NCI-H774 (cell line): ENCODE measurements at regions not wholly inside any gene's neighbourhood (a gene's known extent, or its start where the extent isn't known, plus 50 kb on each side); places are given as distances from the start of the nearest gene placed in this dataset.

Experiments
- DNase-seq: peaks from one replicate; lab custom pipeline; 2025; lab: John Stamatoyannopoulos, UW

DNA sequence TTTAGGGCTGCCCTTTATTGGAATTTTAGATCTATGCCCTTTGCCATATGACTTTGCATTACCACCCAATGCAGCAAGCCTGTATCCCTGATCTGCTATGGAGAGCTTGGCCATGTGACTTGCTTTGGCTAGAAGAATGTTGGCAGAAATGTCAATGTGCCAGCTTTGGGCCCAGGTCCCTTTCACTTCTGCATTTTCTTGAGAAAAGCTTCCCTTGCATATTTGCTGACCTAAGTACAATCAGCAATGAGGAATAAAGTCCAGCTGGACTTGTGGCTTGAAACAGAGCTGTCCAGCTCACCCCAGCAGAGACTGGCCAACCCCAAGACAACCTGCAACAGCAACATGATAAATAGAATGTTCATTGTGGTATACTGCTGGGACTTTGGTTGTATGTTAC is 135.9 kb downstream of the PAH start:
- no peak for DNase-seq

- no peak for DNase-seq
These were observed 141.0 kb downstream of the PAH start for GRCh38 chr12:102776041-102776440.

- peak; percentile 66 for DNase-seq
These were observed 147.6 kb downstream of the PAH start for GRCh38 chr12:102769323-102769916.

DNA sequence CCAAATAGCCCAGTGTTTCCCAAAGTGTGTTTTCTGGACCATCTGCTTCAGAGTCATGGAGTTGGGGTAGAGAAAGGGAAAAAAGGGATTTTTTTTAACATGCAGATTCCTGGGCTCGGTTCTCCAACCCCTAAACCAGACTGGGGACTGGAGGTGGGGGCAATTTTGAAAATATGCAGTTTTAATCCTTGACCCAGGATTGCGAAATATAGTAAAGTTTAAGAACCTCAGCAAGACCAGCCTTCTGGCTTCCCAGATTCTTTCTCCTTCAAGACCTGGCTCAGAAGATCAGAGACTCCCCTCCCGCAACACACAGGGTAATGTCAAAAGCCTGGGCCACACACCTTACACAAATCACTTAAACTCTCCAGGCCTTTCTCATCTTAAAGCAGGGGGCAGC is 150.1 kb downstream of the PAH start:
- no peak for DNase-seq

GRCh38 chr12:102765736-102766135 is 151.3 kb downstream of the PAH start:
- DNase-seq, result no peak

DNA sequence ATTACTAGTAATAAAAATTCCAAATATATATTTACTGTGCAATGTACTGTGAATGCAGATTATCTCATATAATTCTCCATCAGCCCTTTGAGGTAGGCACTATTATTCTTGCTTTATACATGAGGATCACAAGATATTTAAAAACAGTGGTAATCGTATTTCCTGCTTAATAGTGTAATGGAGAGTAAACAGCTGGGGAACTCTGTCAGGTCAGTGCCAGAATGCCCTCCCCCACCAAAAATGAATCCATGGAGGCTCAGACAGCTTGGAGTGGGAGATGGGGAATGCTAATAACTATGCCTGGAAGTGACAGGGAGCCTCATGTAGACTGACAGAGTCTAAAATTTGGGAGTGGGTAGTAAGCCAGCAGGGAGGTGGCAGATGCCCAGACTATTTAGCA is 153.6 kb downstream of the PAH start:
- DNase-seq, result no peak

DNA sequence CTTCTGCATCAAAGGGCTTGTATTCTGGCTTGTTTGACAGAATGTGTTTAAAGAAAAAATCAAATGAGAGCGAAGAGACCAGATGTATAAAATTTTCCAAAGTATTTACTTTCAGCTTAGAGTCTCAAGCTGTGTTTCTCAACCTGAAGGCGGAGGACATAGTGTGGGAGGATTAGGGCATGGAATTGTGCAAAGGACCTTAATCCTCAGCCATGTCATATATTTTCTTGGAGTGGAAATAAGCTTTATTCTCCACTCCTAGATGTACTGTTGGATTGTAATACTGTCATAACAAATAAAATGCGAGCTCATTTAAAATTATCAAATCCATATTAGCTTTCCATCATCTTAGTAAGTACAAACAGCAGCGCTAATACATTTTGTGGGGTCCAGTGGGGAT is 154.0 kb downstream of the PAH start:
- DNase-seq, result no peak

DNA sequence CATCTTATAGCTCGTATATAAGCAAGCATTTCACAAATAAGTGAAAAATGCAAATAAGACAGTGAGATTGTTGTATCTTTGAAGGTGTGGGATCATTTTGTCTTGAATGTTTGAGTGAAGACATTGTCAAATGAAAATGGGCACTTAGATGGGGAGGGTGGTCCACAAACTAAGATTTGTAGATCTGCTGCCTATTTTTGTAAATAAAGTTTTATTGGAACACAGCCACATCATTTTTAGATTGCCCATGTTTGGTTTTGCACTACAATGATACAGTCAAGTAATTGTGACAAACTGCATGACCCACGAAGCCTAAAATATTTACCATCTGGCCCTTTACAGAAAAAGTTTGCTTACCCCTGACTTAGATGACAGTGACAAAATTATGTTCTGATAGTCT is 156.7 kb downstream of the PAH start:
- no peak for DNase-seq

DNA sequence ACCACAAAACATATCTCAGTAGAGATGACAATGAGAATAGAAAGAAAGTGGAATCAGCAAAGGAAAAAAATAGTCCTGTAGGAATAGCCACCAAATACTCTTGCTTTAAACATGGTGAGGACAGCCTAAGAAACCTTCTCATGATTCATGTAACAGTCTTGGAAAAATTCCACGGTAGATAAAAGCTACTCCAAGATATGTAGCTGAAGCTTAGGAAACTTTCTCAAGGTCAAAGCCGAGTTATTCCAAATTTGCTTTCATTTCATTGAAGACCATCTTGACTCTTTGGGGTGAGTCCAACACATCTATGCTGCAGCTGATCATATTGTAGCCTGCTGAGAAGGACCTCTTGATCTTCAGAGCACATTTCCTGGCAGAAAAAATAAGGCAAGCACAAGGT is 157.6 kb downstream of the PAH start:
- DNase-seq, result no peak

- DNase-seq, result no peak
These were observed 159.2 kb downstream of the PAH start for GRCh38 chr12:102757882-102758226.

DNA sequence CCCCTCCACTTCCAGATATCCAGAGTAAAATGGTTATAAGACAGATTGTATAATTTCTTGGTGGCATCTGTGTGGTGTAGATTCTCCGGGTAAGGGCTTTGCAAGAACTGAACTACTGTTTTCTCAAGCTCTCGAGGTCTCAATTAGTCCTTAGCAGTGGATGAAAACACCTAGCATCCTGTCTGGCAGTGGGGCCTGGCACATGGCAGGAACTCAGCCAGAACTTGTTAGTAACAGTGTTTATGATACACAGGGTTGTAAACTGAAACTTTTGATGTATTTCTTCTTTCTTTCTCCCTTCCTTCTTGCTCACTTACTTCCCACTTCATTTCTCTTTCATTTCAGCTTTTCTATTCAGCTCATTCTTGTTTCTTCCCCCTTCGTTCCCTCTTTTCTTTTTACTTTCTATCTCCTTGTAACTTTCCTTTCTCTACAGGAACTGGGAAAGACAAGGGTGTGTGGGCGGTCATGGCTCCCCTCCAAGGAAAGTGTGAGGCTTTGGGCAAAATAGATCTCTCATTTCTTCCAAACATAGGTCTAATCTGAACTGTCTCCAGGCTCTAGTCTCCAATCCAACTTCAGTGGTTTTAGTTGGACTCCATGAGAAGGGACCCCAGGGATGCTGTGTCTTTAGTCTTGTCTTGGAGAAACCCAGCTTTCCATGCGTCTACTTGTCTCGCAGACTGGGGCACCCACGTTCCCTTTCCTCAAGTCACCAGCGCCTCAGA is 159.7 kb downstream of the PAH start:
- no peak for DNase-seq

- no peak for DNase-seq
These were observed 160.5 kb downstream of the PAH start for GRCh38 chr12:102756530-102756929.

DNA sequence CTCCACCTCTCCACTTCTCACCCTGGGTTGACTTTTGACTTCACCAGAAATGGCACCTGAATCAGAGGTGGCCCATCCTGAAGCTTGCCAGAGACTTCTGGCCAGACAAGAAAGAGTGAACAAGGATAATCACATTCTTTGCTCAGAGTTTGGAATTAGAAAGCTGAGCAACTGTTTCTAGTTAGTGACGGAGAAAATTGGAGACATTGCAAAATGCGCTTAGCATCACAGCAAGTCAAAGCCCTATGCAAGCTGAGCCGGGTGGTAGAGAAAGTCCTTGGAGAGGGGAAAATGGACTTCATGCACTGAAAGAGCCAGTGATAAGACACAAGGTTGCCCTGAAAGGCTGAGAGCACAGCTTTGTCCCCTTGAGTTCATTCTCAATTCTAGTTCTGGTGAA is 161.8 kb downstream of the PAH start:
- DNase-seq, result no peak

- no peak for DNase-seq
These were observed 163.2 kb downstream of the PAH start for GRCh38 chr12:102753802-102754201.

DNA sequence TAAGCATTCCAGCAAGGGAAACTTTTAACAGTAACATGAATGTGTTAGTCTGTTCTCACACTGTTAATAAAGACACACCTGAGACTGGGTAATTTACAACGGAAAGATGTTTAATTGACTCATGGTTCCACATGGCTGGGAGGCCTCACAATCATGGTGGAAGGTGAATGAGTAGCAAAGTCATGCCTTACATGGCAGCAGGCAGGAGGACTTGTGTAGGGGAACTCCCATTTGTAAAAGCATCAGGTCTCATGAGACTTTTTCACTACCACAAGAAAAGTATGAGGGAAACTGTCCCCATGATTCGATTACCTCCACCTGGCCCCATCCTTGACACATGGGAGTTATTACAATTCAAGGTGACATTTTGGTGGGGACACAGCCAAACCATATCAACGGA is 168.3 kb downstream of the PAH start:
- DNase-seq, result no peak

GRCh38 chr12:102746963-102747362 is 170.1 kb downstream of the PAH start:
- no peak for DNase-seq

DNA sequence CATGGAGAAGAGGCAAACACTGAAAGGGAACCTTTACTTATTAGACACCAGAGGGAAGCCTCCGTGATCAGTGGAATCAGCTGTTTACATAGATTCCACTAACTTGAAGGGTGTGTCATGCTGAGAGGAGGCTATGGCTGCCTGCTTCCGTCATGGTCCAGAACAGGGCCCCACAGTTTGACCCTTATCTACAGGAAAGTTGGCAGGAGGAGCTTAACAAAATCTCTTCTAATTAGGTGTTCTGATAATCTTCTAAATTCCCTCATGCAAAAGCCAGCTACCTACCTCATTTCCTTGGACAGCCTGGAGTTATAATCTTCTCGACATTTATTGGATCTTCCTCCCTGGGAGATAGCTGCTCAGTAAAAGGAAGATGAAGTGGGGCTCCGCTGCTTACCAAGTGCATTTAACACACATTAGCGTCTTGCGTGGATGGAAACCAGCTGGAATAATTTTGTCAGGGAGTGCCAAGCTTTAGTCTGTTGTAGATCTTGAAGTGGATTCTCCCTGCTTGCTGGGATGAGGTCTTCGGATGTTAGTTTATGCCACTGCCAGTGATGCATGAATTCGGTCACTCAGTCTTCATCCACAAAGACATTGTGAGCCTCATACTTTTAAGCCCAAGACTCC is 171.0 kb downstream of the PAH start:
- DNase-seq, result no peak

- no peak for DNase-seq
These were observed 175.8 kb downstream of the PAH start for GRCh38 chr12:102741196-102741595.

GRCh38 chr12:102740141-102740955 is 176.7 kb downstream of the PAH start:
- DNase-seq, result peak; percentile 64

DNA sequence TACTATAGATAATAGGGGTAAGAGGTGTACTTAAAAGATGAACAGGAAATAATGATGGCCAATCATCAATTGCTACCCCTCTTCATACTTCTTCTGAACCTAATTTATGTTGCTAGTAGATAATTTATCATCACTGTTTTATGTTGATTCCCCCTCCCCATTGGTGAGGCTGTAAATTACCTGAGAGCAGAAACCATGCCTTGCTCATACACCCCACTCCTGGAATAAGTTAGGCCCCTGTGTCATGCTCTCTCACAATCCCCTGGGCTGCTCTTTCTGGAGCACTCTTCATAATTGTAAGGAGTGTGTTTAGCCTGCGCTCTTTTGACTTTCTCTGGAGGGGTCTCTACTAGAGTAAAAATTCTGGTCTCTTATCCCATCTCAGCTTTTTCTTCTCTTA is 180.7 kb downstream of the PAH start:
- DNase-seq, result no peak

DNA sequence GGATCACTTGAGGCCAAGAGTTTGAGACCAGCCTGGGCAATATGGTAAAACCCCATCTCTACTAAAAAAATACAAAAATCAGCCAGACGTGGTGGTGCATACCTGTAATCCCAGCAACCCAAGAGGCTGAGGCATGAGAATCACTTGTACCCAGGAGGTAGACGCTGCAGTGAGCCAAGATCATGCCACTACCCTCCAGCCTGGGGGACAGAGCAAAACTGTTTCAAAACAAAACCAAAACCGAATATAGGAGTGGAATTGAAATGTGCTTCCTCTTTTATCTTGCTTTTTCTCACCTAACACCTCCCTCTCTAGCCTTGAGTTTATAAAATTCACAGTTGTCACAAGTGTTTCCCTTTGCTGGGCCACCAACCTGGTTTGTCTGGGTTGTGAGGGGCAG is 181.9 kb downstream of the PAH start:
- no peak for DNase-seq

- DNase-seq, result no peak
These were observed 186.0 kb downstream of the PAH start for GRCh38 chr12:102730996-102731395.
